ENCODE measurements at regions not wholly inside any gene's neighbourhood (a gene's known extent, or its start where the extent isn't known, plus 50 kb on each side); places are given as distances from the start of the nearest gene placed in this dataset.

GRCh38 chr1:234536741-234537140 is 57.8 kb upstream of the TARBP1 start:
- Histone ChIP-seq H3K27me3 (no peaks in the 10 kb centered on the region), H3K36me3 (no peaks in the 10 kb centered on the region), H3K4me1 (peaks cover 79 to 88% of the 10 kb centered on the region in 2 donors), H3K9me3 (no peaks in the 10 kb centered on the region), H3K27ac (peak overlapping the region; percentile 98 to 99 (median 99)), H3K4me3 (replicated peaks in 1 of 3) (no peak overlapping the region)
- WGBS, 2 donors = 47 to 48% methylated on average over 12 of the region's 12 CpGs
- intact Hi-C loops (cut with DNase I) = loop anchor here (5.0 kb wide), 1 partner anchor 71 kb away; no protein-coding TSS in a partner anchor
- TF ChIP-seq CTCF (IDR thresholded peaks at IDR 0.05) (no peak), POLR2A (IDR thresholded peaks at IDR 0.05) (no peak)
- no peak for DNase-seq

- no peak for TF ChIP-seq POLR2A (IDR thresholded peaks at IDR 0.05)
- TF ChIP-seq CTCF (IDR thresholded peaks at IDR 0.05) = no peak
- H3K9me3 ChIP-seq = no peaks in the 10 kb centered on the region
- H3K27ac ChIP-seq = peak overlapping the region; percentile 98 to 99 (median 99)
- no peaks in the 10 kb centered on the region for H3K27me3 ChIP-seq
- H3K4me3 ChIP-seq (replicated peaks in 1 of 3) = no peak overlapping the region
- H3K4me1 ChIP-seq = peaks cover 85 to 96% of the 10 kb centered on the region in 2 donors
- H3K36me3 ChIP-seq = no peaks in the 10 kb centered on the region
- DNase-seq = peak; percentile 77 to 87
- 12 to 14% methylated on average over 14 of the region's 14 CpGs for WGBS, 2 donors
- intact Hi-C loops (cut with DNase I) = loop anchor here (5.0 kb wide), 1 partner anchor 71 kb away; no protein-coding TSS in a partner anchor
Measured at GRCh38 chr1:234535763-234536515, 57.0 kb upstream of the TARBP1 start.

GRCh38 chr1:234535218-234535617 is 56.2 kb upstream of the TARBP1 start:
- Histone ChIP-seq H3K27me3 (no peaks in the 10 kb centered on the region), H3K4me1 (peaks cover 83 to 98% of the 10 kb centered on the region in 2 donors), H3K9me3 (no peaks in the 10 kb centered on the region), H3K4me3 (replicated peaks in 1 of 3) (no peak overlapping the region), H3K36me3 (no peaks in the 10 kb centered on the region), H3K27ac (peak overlapping the region; percentile 98 to 99 (median 99))
- TF ChIP-seq POLR2A (IDR thresholded peaks at IDR 0.05) (no peak), CTCF (IDR thresholded peaks at IDR 0.05) (no peak)
- no peak for DNase-seq
- intact Hi-C loops (cut with DNase I) = loop anchor here (5.0 kb wide), 1 partner anchor 72 kb away; no protein-coding TSS in a partner anchor
- 69 to 70% methylated on average over 7 of the region's 7 CpGs for WGBS, 2 donors

- peak; percentile 99 to 100 for DNase-seq
- no peaks in the 10 kb centered on the region for H3K9me3 ChIP-seq
- H3K27ac ChIP-seq = peak overlapping the region; percentile 98 to 99 (median 99)
- H3K4me3 ChIP-seq (replicated peaks in 1 of 3) = no peak overlapping the region
- 16 to 22% methylated on average over 14 of the region's 14 CpGs for WGBS, 2 donors
- peaks cover 74 to 93% of the 10 kb centered on the region in 2 donors for H3K4me1 ChIP-seq
- intact Hi-C loops (cut with DNase I) = no loop called here
- no peaks in the 10 kb centered on the region for H3K36me3 ChIP-seq
- TF ChIP-seq POLR2A (IDR thresholded peaks at IDR 0.05) (no peak), CTCF (IDR thresholded peaks at IDR 0.05) (no peak)
- no peaks in the 10 kb centered on the region for H3K27me3 ChIP-seq
Measured at GRCh38 chr1:234533975-234534876, 55.2 kb upstream of the TARBP1 start.

Measured in thyroid gland (tissue), 4 donors.